ENCODE measurements at regions not wholly inside any gene's neighbourhood (a gene's known extent, or its start where the extent isn't known, plus 50 kb on each side); places are given as distances from the start of the nearest gene placed in this dataset.
"Not testable (repeated sequence)": the region's sequence is repeated elsewhere in the genome, so short reads cannot be mapped to it uniquely, and the experiment has no call there.

GRCh38 chr10:9451211-9451773 lies 1396.8 kb downstream of the GATA3 start:
- intact Hi-C loops (cut with DNase I): no loop called here

GRCh38 chr10:9452056-9452455 lies 1397.6 kb downstream of the GATA3 start:
- ATAC-seq: no peak
- no peak for DNase-seq
- intact Hi-C loops (cut with DNase I): no loop called here

More at GRCh38 chr10:9451211-9451773, 1396.8 kb downstream of the GATA3 start:
- DNase-seq (no peak), ATAC-seq (no peak)

DNA sequence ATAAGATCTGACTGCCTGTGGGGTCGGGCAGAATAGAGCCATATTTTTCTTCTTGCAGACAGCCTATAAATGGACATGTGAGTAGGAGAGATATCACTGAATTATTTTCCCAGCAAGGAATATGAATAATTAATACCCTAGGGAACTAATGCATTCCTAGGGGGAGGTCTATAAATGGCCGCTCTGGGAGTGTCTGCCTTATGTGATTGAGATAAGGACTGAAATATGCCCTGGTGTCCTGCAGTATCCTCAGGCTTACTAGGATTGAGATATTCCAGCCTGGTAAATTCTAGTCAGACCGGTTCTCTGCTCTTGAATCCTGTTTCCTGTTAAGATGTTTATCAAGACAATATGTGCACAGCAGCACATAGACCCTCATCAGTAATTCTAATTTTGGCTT lies 1399.4 kb downstream of the GATA3 start:
- DNase-seq; ATAC-seq; intact Hi-C loops (cut with DNase I): not testable (repeated sequence)

- intact Hi-C loops (cut with DNase I): no loop called here
- ATAC-seq: no peak
- no peak for DNase-seq
Measured at GRCh38 chr10:9469663-9470205, 1415.2 kb downstream of the GATA3 start.

GRCh38 chr10:9470581-9470980 lies 1416.1 kb downstream of the GATA3 start:
- DNase-seq (no peak), ATAC-seq (no peak)
- intact Hi-C loops (cut with DNase I): no loop called here

- intact Hi-C loops (cut with DNase I): no loop called here
- ATAC-seq: no peak
- no peak for DNase-seq
Measured at GRCh38 chr10:9501944-9502343, 1447.5 kb downstream of the GATA3 start.

DNA sequence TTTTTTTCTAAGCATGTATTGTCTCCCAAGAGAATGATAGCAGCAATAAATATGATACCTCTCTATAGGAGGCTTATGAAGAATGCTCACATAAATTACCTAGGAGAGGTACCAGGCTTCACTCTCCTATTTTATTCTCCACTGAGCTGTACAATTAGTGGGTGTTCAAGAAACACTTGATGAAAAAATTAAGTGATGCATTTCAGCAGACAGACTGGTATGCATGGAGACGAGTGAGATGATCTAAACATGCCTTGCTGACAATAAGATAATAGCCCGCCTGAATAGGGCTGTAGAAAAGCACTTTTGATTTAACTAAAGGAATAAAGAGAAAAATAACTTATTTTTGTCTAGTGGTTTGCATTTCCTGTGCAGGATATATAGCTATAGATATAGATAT lies 1449.7 kb downstream of the GATA3 start:
- intact Hi-C loops (cut with DNase I): no loop called here
- DNase-seq (no peak), ATAC-seq (no peak)

DNA sequence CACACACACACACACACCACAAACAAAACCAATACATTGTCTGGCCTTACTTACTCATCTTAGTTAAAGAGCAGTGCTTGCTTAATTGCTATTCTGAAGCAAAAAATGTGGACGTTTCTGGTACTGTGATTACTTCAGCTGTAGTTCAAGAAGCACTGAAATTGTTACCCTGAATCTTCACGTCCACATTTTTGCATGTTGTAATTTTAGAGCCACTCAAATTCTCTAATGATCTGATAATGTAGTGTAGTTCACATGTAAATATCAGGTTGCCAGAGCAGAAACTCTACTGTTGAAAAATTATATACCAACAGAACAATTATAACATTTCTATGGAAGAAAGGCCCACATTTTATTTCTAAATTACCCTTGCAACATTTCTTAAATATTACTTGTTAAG lies 1451.1 kb downstream of the GATA3 start:
- intact Hi-C loops (cut with DNase I): no loop called here
- DNase-seq: no peak

DNA sequence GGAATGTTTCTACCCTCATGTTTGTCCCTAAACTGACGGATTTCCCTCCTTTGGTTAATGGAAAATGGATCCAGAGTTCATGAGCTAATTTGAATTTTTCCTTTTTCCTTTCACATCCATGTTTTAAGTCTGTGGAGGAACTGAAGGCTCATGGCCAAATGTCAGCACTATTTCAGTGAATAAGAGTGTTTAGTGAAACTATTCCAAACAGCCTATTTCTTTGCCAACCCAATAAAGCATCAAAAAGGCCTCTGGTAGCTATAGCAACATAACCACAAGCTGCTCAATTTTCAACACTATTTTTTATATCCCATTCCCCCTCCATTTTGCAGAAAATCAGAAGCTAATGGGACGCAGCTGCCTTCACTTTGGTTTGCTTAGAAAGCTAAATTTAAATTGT lies 1454.1 kb downstream of the GATA3 start:
- DNase-seq: no peak

More for the DNA sequence above, 1451.1 kb downstream of the GATA3 start:
- ATAC-seq: no peak

DNA sequence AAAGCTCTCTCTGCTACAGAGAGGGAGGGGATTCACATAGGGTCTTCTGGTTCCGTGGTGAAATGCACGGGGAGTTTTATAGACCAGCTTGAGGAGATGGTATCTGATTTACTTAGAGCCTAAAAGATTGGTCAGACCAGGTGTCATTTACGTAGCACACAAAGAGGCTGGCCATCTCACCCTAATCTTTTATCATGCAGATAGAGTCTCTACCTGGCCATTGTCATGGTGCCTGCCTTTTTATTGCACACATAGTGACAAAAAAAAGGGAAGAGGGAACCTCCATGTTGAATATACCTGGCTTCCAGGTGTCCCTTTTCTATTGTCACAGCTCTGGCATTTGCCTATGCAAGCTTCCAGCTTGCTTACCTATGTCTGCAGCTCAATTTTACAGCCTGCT lies 1456.1 kb downstream of the GATA3 start:
- ATAC-seq (no peak), DNase-seq (no peak)
- intact Hi-C loops (cut with DNase I): no loop called here

More for the DNA sequence above, 1454.1 kb downstream of the GATA3 start:
- ATAC-seq: no peak
- intact Hi-C loops (cut with DNase I): no loop called here

- intact Hi-C loops (cut with DNase I): no loop called here
- no peak for DNase-seq
- no peak for ATAC-seq
Measured at GRCh38 chr10:9515922-9516321, 1461.4 kb downstream of the GATA3 start.

GRCh38 chr10:9535744-9536143 lies 1481.3 kb downstream of the GATA3 start:
- intact Hi-C loops (cut with DNase I): no loop called here
- no peak for ATAC-seq
- no peak for DNase-seq

DNA sequence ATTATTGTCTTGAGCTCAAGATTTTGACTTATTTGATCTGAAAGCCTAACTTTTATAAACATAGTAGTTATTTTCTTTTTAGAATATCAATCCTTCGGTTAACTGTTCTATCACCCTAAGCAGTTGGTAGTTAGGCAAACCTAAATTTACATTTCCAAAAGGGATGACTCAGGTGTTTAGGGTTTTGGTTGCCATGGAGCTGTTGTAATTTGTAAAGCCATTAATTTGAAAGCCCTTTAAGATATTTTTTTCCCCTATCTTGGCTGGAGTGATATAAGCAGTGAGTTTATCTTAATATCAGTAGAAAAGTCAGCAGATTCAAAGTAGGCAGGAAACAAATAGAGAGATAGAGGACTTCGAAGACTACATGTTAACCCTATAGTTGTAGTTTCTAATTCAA lies 1472.6 kb upstream of the CELF2 start:
- intact Hi-C loops (cut with DNase I): no loop called here
- no peak for ATAC-seq
- no peak for DNase-seq

- DNase-seq (no peak), ATAC-seq (no peak)
- intact Hi-C loops (cut with DNase I): no loop called here
Measured at GRCh38 chr10:9547936-9548904, 1469.5 kb upstream of the CELF2 start.

GRCh38 chr10:9550810-9551209 lies 1466.9 kb upstream of the CELF2 start:
- DNase-seq (no peak), ATAC-seq (no peak)
- intact Hi-C loops (cut with DNase I): no loop called here

GRCh38 chr10:9554321-9554720 lies 1463.4 kb upstream of the CELF2 start:
- DNase-seq (no peak), ATAC-seq (no peak)
- intact Hi-C loops (cut with DNase I): no loop called here

- intact Hi-C loops (cut with DNase I): no loop called here
- no peak for DNase-seq
- ATAC-seq: no peak
Measured at GRCh38 chr10:9560976-9561375, 1456.7 kb upstream of the CELF2 start.

DNA sequence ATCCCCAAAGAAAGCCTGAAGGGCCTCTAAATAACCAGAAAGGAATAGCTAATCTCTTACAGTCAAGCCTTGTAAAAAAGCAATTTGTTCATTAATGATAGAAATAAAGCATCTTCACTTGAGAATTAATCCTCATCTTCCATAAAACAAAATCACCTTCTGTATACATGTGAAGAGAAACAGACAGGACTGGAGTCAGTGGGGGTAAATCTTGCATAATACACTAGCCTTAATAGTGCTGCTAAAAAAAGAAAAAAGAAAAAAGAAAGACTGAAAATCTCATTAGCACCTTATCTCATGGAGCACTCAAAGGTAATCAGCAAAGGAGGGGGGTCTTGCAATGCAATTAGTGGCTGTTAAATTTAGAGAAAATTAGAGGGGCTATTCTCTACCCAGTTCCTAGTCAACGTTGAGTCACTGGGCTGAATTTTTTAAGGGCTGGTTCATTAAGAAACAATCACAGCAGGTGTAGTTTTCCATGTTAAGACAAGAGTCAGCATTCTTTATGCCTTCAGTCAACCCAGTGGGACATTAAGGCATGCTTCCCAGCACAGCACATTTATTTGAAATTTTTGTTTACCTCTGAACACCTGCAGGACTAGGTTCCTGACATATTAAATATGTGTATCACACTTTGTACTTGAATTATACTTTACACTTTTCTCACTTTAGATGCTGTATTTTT lies 1455.7 kb upstream of the CELF2 start:
- intact Hi-C loops (cut with DNase I): no loop called here

DNA sequence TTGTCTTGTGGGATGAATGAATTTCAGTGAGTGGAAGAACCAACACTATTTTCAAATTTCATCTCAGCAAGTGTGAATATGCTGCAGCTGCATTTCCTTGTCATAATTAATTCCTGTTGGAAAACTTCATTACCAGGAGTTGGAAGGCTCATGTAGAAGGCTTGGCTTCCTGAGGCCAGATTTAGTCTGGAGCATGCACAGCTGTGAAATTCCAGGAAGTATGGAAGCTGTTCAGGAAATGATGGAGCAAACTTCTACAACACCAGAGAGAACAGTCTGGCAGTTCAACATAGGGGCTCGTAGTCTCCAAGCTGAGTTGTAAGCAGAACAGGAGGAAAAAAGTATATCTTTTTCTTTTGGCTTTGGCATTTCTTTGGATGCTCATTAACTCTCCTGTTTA lies 1439.9 kb upstream of the CELF2 start:
- DNase-seq (no peak), ATAC-seq (no peak)
- intact Hi-C loops (cut with DNase I): no loop called here

More for the DNA sequence above, 1455.7 kb upstream of the CELF2 start:
- no peak for DNase-seq
- ATAC-seq: no peak
